ENCODE measurements at regions not wholly inside any gene's neighbourhood (a gene's known extent, or its start where the extent isn't known, plus 50 kb on each side); places are given as distances from the start of the nearest gene placed in this dataset.

DNA sequence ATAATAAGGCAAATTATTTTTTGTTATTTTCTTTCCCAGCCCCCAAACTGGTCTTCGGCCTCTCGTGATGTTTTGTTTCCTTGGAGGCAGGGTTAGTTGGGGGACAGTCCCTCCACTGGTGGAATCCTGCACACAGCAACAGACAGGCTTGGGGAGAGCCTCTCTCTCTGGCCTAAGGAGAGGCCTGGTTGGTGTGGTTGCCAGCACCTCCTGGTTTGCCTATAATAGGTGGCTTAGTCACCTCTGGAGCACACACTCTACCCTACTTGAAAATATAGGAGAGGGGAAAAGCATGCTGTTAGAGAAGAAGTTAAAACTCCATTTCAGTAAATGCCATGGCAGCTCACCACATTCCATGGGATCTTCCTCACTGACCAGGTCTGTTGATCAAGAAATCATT is 417.2 kb upstream of the MEIS1 start:
- H3K4me1 Mint-ChIP-seq (ENCODE audit: low read depth, unreplicated experiment) = no peaks in the 10 kb centered on the region

DNA sequence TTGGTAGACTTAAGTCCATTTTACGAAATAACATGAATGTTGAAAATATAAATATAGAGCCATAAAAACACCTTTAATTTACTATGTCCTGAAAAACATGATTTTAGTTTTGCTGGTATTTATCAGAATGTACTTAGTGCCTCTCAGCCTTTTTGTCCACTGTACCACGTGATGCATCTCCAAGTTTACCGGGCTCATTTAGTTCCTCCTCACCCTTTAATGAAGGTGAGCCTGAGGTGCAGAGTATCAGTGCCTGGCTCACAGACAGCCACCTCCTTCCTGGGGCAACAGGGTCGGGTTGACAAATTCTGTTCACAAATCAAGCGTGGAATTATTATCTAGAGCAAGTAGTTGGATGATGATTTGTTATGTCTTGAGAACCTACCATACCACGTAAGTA is 420.5 kb upstream of the MEIS1 start:
- Histone ChIP-seq H3K36me3 (ENCODE audit: insufficient read depth, low read length) (no peaks in the 10 kb centered on the region), H4K20me1 (ENCODE audit: insufficient read depth, low read length) (no peaks in the 10 kb centered on the region), H3K9ac (ENCODE audit: low read length) (no peak overlapping the region), H2AFZ (ENCODE audit: low read depth, low read length) (no peak overlapping the region), H3K9me3 (ENCODE audit: insufficient read depth, low read depth, low read length) (peaks cover 4% of the 10 kb centered on the region), H3K4me2 (ENCODE audit: low read length) (no peak overlapping the region), H3K4me1 (ENCODE audit: insufficient read depth, low read length) (no peaks in the 10 kb centered on the region), H3K27me3 (ENCODE audit: insufficient read depth, low read length) (no peaks in the 10 kb centered on the region), H3K79me2 (ENCODE audit: insufficient read depth, low read length) (no peaks in the 10 kb centered on the region), H3K4me3 (ENCODE audit: insufficient read depth, low read depth, low read length) (no peak overlapping the region), H3K27ac (ENCODE audit: low read depth, low read length) (no peak overlapping the region)
- Mint-ChIP-seq H3K27ac (ENCODE audit: unreplicated experiment) (no peak overlapping the region), H3K9me3 (ENCODE audit: unreplicated experiment) (no peaks in the 10 kb centered on the region), H3K4me1 (ENCODE audit: low read depth, unreplicated experiment) (no peaks in the 10 kb centered on the region), H3K4me3 (ENCODE audit: unreplicated experiment) (no peak overlapping the region), H3K27me3 (ENCODE audit: low read depth, unreplicated experiment) (no peaks in the 10 kb centered on the region), H3K36me3 (ENCODE audit: low read depth, unreplicated experiment) (no peaks in the 10 kb centered on the region)
- no peak for TF ChIP-seq EZH2 (IDR thresholded peaks at IDR 0.05; ENCODE audit: insufficient read depth, low read length)
- TF ChIP-seq, protein P1, sequence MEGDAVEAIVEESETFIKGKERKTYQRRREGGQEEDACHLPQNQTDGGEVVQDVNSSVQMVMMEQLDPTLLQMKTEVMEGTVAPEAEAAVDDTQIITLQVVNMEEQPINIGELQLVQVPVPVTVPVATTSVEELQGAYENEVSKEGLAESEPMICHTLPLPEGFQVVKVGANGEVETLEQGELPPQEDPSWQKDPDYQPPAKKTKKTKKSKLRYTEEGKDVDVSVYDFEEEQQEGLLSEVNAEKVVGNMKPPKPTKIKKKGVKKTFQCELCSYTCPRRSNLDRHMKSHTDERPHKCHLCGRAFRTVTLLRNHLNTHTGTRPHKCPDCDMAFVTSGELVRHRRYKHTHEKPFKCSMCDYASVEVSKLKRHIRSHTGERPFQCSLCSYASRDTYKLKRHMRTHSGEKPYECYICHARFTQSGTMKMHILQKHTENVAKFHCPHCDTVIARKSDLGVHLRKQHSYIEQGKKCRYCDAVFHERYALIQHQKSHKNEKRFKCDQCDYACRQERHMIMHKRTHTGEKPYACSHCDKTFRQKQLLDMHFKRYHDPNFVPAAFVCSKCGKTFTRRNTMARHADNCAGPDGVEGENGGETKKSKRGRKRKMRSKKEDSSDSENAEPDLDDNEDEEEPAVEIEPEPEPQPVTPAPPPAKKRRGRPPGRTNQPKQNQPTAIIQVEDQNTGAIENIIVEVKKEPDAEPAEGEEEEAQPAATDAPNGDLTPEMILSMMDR (IDR thresholded peaks at IDR 0.05; ENCODE audit: insufficient read depth, low read depth, low read length) = no peak
- FAIRE-seq = no peak
- no peak for DNase-seq (ENCODE audit: low read depth)

More for the DNA sequence above, 417.2 kb upstream of the MEIS1 start:
- TF ChIP-seq EZH2 (IDR thresholded peaks at IDR 0.05; ENCODE audit: insufficient read depth, low read length) = no peak
- TF ChIP-seq, protein P1 (IDR thresholded peaks at IDR 0.05; ENCODE audit: insufficient read depth, low read depth, low read length) = no peak
- FAIRE-seq (no peak), DNase-seq (ENCODE audit: low read depth) (no peak)
- Histone ChIP-seq H3K9me3 (ENCODE audit: insufficient read depth, low read depth, low read length) (no peaks in the 10 kb centered on the region), H3K79me2 (ENCODE audit: insufficient read depth, low read length) (no peaks in the 10 kb centered on the region), H3K9ac (ENCODE audit: low read length) (no peak overlapping the region), H3K27me3 (ENCODE audit: insufficient read depth, low read length) (no peaks in the 10 kb centered on the region), H3K4me3 (ENCODE audit: insufficient read depth, low read depth, low read length) (no peak overlapping the region), H4K20me1 (ENCODE audit: insufficient read depth, low read length) (no peaks in the 10 kb centered on the region), H3K4me2 (ENCODE audit: low read length) (no peak overlapping the region), H3K4me1 (ENCODE audit: insufficient read depth, low read length) (no peaks in the 10 kb centered on the region), H2AFZ (ENCODE audit: low read depth, low read length) (no peak overlapping the region), H3K27ac (ENCODE audit: low read depth, low read length) (no peak overlapping the region), H3K36me3 (ENCODE audit: insufficient read depth, low read length) (no peaks in the 10 kb centered on the region)
- H3K27ac Mint-ChIP-seq (ENCODE audit: unreplicated experiment) = no peak overlapping the region
- H3K36me3 Mint-ChIP-seq (ENCODE audit: low read depth, unreplicated experiment) = no peaks in the 10 kb centered on the region
- H3K4me3 Mint-ChIP-seq (ENCODE audit: unreplicated experiment) = no peak overlapping the region
- H3K27me3 Mint-ChIP-seq (ENCODE audit: low read depth, unreplicated experiment) = no peaks in the 10 kb centered on the region
- H3K9me3 Mint-ChIP-seq (ENCODE audit: unreplicated experiment) = no peaks in the 10 kb centered on the region

DNA sequence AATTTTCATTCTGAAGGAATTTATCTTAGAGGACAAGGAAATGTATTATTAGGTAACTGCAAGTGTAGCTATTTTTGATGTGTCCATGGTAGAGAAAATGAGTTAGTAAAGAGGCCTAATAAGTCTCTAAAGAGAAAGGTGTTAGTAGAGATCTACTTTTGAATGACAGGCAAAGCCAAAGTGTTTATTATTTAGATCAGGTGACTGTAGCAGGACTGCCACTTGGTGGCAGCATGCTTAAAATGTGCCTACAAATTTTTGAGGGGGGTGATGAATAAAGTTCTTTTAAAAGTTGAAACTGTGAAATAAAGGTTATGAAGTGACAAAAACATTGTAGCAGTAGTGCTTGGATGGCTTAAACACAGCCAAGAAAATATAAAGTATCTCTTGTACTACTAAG is 421.5 kb upstream of the MEIS1 start:
- DNase-seq (ENCODE audit: low read depth) (no peak), FAIRE-seq (no peak)
- Histone ChIP-seq H3K79me2 (ENCODE audit: insufficient read depth, low read length) (no peaks in the 10 kb centered on the region), H3K36me3 (ENCODE audit: insufficient read depth, low read length) (no peaks in the 10 kb centered on the region), H4K20me1 (ENCODE audit: insufficient read depth, low read length) (no peaks in the 10 kb centered on the region), H2AFZ (ENCODE audit: low read depth, low read length) (no peak overlapping the region), H3K27me3 (ENCODE audit: insufficient read depth, low read length) (no peaks in the 10 kb centered on the region), H3K4me1 (ENCODE audit: insufficient read depth, low read length) (no peaks in the 10 kb centered on the region), H3K4me3 (ENCODE audit: insufficient read depth, low read depth, low read length) (no peak overlapping the region), H3K9me3 (ENCODE audit: insufficient read depth, low read depth, low read length) (peaks cover 4% of the 10 kb centered on the region), H3K9ac (ENCODE audit: low read length) (no peak overlapping the region), H3K4me2 (ENCODE audit: low read length) (no peak overlapping the region), H3K27ac (ENCODE audit: low read depth, low read length) (no peak overlapping the region)
- Mint-ChIP-seq H3K4me3 (ENCODE audit: unreplicated experiment) (no peak overlapping the region), H3K27me3 (ENCODE audit: low read depth, unreplicated experiment) (no peaks in the 10 kb centered on the region), H3K36me3 (ENCODE audit: low read depth, unreplicated experiment) (no peaks in the 10 kb centered on the region), H3K4me1 (ENCODE audit: low read depth, unreplicated experiment) (no peaks in the 10 kb centered on the region), H3K27ac (ENCODE audit: unreplicated experiment) (no peak overlapping the region), H3K9me3 (ENCODE audit: unreplicated experiment) (no peaks in the 10 kb centered on the region)
- TF ChIP-seq, protein P1 (IDR thresholded peaks at IDR 0.05; ENCODE audit: insufficient read depth, low read depth, low read length) = no peak
- TF ChIP-seq EZH2 (IDR thresholded peaks at IDR 0.05; ENCODE audit: insufficient read depth, low read length) = no peak
